Mesothelial cell of epicardium (in vitro differentiated cells): ENCODE measurements at regions not wholly inside any gene's neighbourhood (a gene's known extent, or its start where the extent isn't known, plus 50 kb on each side); places are given as distances from the start of the nearest gene placed in this dataset.

Experiments used
- DNase-seq, 2 experiments: peaks; one replicate each; pipeline ENCODE4 v3.0.0; 2021; ENCODE audit warnings: low spot score in 2 of 2; ENCODE audit not compliant: unreplicated experiment in 2 of 2
- H3K27ac Mint-ChIP-seq: 2 replicates; pipeline ENCODE4 v1.8.0; 2021; ENCODE audit warnings: mixed read lengths
- H3K27me3 Mint-ChIP-seq: 2 replicates; pipeline ENCODE4 v1.8.0; 2021; ENCODE audit warnings: low read depth, mixed read lengths
- H3K36me3 Mint-ChIP-seq: 2 replicates; pipeline ENCODE4 v1.8.0; 2021; ENCODE audit warnings: mixed read lengths
- H3K4me1 Mint-ChIP-seq: 2 replicates; pipeline ENCODE4 v1.8.0; 2021; ENCODE audit warnings: mixed read lengths
- H3K4me3 Mint-ChIP-seq: 2 replicates; pipeline ENCODE4 v1.8.0; 2021; ENCODE audit warnings: mild to moderate bottlenecking, moderate library complexity, mixed read lengths
- H3K9me3 Mint-ChIP-seq: 2 replicates; pipeline ENCODE4 v1.8.0; 2021; ENCODE audit warnings: mixed read lengths
- CTCF ChIP-seq: fragments of 200-600 bp; sonication (generic); IDR thresholded peaks from one replicate; pipeline ENCODE4 v1.5.0; 2021; ENCODE audit warnings: antibody characterized with exemption; ENCODE audit not compliant: unreplicated experiment

DNA sequence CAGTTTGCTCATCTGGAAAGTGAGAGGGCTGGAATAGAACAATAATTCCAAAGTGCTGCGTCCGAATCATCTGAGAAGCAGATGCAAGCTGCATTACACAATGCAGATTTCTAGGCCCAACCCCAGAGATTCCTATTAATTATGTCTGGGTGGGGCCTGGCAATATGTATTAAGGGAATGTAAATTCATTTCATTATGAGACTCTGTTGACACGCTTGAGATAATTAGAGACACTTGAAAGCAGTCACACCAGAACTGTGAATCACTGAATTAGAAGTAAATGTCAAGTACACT lies 54.7 kb upstream of the HK2 start:
- Mint-ChIP-seq H3K27ac (no peak overlapping the region), H3K4me3 (no peak overlapping the region), H3K9me3 (peaks cover 10% of the 10 kb centered on the region), H3K4me1 (peaks cover 13% of the 10 kb centered on the region), H3K36me3 (no peaks in the 10 kb centered on the region), H3K27me3 (peaks cover 8% of the 10 kb centered on the region)
- DNase-seq, result no peak
- no peak for TF ChIP-seq CTCF

GRCh38 chr2:74779587-74780135 lies 54.3 kb upstream of the HK2 start:
- no peak overlapping the region for H3K4me3 Mint-ChIP-seq
- no peak for DNase-seq
- no peaks in the 10 kb centered on the region for H3K36me3 Mint-ChIP-seq
- peaks cover 8% of the 10 kb centered on the region for H3K27me3 Mint-ChIP-seq
- H3K27ac Mint-ChIP-seq, result no peak overlapping the region
- no peak for TF ChIP-seq CTCF
- H3K9me3 Mint-ChIP-seq, result peaks cover 10% of the 10 kb centered on the region
- peaks cover 13% of the 10 kb centered on the region for H3K4me1 Mint-ChIP-seq
